Body of pancreas (tissue), 4 donors: ENCODE measurements at regions not wholly inside any gene's neighbourhood (a gene's known extent, or its start where the extent isn't known, plus 50 kb on each side); places are given as distances from the start of the nearest gene placed in this dataset.

Experiments used
- ATAC-seq: fragments of 150-250 bp; one replicate; pipeline ENCODE4 v1.9.1; 2016
- DNase-seq, 4 donors: peaks; one replicate each; pipeline ENCODE4 v3.0.0-alpha.2; 2019
- H3K27ac ChIP-seq, 4 donors: fragments of 200-600 bp; sonication (generic); 1 replicate in 3 of 4; 2 replicates in 1 of 4; pipeline versions ENCODE4 v1.5.1 to v1.6.1; 2016 to 2019; ENCODE audit warnings: mild to moderate bottlenecking in 1 of 4, mixed read lengths in 1 of 4, moderate library complexity in 1 of 4
- H3K27me3 ChIP-seq, 2 donors: fragments of 200-600 bp; sonication (generic); one replicate each; pipeline ENCODE4 v1.6.0; 2016; ENCODE audit warnings: mild to moderate bottlenecking in 1 of 2
- H3K36me3 ChIP-seq, 2 donors: fragments of 200-600 bp; sonication (generic); replicated peaks in 1 of 2; 2 replicates each; pipeline ENCODE4 v1.5.1; 2016; ENCODE audit warnings: low read depth in 2 of 2; ENCODE audit not compliant: insufficient read depth in 1 of 2
- H3K4me1 ChIP-seq: fragments of 200-600 bp; sonication (generic); one replicate; pipeline ENCODE4 v1.6.0; 2016
- H3K4me3 ChIP-seq, 2 donors: fragments of 200-600 bp; sonication (generic); 1 replicate in 1 of 2; 2 replicates in 1 of 2; pipeline ENCODE4 v1.5.1; 2016 to 2019
- H3K9me3 ChIP-seq, 3 donors: fragments of 200-600 bp; sonication (generic); 1 replicate in 2 of 3; 2 replicates in 1 of 3; pipeline ENCODE4 v1.5.1; 2016
- POLR2A ChIP-seq, 3 donors: fragments of 450-650 bp; IDR thresholded peaks; one replicate each; pipeline ENCODE4 v1.6.1; 2016; ENCODE audit warnings: antibody characterized with exemption in 3 of 3, mild to moderate bottlenecking in 2 of 3
- WGBS, 2 donors: methylation state at CpG; one replicate each; pipeline ENCODE4 v1.1.5; 2017; 5-methylcytosine and 5-hydroxymethylcytosine counted together
- intact Hi-C: fragments of 100-400 bp; cut with DNase I; formaldehyde crosslinking; loops from one replicate; pipeline ENCODE4 v1.15.1; 2023
- TF ChIP-seq, protein P1 (sequence below), 7 experiments: fragments of 450-650 bp in 4 of 7; fragments of 200-600 bp in 3 of 7; sonication (generic) in 3 of 7; IDR thresholded peaks; one replicate each; pipeline ENCODE4 v1.5.1; 2016 to 2019; ENCODE audit warnings: antibody characterized with exemption in 7 of 7

DNA sequence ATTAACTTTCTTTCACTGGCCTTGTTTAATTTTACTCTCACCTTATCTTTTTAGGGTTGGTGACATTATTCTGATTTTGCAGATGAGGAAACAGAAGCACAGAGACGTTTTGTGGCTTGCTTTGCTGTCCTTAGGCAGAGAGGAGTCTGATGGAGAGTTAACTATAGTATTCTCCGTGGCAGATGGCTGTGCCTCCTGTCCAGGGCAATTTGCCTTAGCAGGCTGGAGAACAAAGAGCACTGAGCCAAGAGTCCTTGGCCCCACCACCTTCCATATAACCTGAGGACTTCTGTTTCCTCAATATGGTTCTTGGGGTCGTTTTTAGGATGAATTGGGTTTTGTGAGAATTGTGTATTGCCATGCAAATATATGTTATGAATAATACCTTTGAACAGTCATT is 71.4 kb upstream of the BACH2 start:
- DNase-seq (no peak), ATAC-seq (no peak)
- no peak overlapping the region for H3K4me3 ChIP-seq
- peaks cover 6% of the 10 kb centered on the region for H3K4me1 ChIP-seq
- no peaks in the 10 kb centered on the region for H3K27me3 ChIP-seq
- 45 to 51% methylated on average over 3 of the region's 3 CpGs for WGBS, 2 donors
- TF ChIP-seq POLR2A (IDR thresholded peaks at IDR 0.05), result no peak
- TF ChIP-seq, protein P1, sequence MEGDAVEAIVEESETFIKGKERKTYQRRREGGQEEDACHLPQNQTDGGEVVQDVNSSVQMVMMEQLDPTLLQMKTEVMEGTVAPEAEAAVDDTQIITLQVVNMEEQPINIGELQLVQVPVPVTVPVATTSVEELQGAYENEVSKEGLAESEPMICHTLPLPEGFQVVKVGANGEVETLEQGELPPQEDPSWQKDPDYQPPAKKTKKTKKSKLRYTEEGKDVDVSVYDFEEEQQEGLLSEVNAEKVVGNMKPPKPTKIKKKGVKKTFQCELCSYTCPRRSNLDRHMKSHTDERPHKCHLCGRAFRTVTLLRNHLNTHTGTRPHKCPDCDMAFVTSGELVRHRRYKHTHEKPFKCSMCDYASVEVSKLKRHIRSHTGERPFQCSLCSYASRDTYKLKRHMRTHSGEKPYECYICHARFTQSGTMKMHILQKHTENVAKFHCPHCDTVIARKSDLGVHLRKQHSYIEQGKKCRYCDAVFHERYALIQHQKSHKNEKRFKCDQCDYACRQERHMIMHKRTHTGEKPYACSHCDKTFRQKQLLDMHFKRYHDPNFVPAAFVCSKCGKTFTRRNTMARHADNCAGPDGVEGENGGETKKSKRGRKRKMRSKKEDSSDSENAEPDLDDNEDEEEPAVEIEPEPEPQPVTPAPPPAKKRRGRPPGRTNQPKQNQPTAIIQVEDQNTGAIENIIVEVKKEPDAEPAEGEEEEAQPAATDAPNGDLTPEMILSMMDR (IDR thresholded peaks at IDR 0.05), result no peak
- H3K27ac ChIP-seq, result no peak overlapping the region
- no peaks in the 10 kb centered on the region for H3K9me3 ChIP-seq
- no peaks in the 10 kb centered on the region for H3K36me3 ChIP-seq
- intact Hi-C loops, result no loop called here

DNA sequence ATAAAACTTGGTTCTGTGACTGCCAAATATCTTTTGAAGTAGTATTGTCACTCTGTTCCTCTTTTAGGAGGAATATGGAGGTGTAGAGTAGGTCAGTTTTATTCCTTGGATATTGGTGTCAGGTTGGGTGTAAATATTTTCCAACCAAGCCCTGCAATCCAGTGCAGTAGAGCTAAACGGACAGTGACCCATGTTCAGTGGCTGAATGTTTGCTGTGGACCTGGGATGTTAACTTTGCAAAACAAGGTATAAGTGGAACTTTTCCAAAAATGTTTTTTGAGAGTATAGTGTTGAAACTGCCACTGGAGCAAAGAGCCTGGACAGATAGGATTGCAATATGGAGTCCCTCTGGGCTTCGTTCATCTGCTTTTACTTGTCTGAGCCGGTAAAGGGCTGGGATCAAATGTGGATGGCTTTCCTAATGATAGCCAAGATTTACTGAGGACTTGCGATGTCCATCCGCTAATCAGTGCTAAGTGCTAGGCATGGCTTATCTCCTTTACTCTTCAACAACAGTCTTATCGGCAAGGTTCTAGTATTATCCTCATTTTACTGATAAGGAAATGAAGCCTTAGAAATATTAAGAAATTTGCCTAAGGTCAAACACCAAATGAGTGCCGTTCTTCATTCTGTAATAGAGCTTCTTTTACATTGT is 69.0 kb upstream of the BACH2 start:
- no peaks in the 10 kb centered on the region for H3K36me3 ChIP-seq
- peaks cover 6% of the 10 kb centered on the region for H3K4me1 ChIP-seq
- ATAC-seq, result no peak
- no peak overlapping the region for H3K4me3 ChIP-seq
- intact Hi-C loops, result no loop called here
- H3K9me3 ChIP-seq, result no peaks in the 10 kb centered on the region
- no peak for DNase-seq
- H3K27ac ChIP-seq, result no peak overlapping the region
- 63 to 68% methylated on average over 7 of the region's 7 CpGs for WGBS, 2 donors
- TF ChIP-seq, protein P1 (IDR thresholded peaks at IDR 0.05), result no peak
- no peak for TF ChIP-seq POLR2A (IDR thresholded peaks at IDR 0.05)
- no peaks in the 10 kb centered on the region for H3K27me3 ChIP-seq

DNA sequence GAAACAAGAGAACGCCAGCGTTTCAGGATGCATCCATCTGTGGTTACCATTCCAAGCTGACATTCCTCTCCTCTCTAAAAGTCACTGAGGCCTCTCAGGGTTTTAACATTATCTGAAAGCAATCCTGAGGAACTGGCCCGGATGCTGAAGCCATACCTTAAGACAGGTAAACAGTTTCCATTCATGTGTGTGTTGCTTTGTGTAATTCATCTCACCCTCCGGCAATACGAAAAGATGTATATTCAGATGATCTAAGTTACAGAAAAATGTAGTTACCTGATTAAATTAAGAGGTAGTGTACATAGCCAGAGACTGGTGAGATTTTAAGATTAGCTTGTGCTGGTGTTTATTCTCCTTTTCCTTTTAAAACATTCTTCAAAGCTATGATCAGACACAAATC is 68.4 kb upstream of the BACH2 start:
- ATAC-seq (no peak), DNase-seq (no peak)
- 67 to 72% methylated on average over 5 of the region's 5 CpGs for WGBS, 2 donors
- intact Hi-C loops, result no loop called here
- TF ChIP-seq, protein P1 (IDR thresholded peaks at IDR 0.05), result no peak
- TF ChIP-seq POLR2A (IDR thresholded peaks at IDR 0.05), result no peak
- Histone ChIP-seq H3K4me3 (no peak overlapping the region), H3K9me3 (no peaks in the 10 kb centered on the region), H3K36me3 (no peaks in the 10 kb centered on the region), H3K27ac (no peak overlapping the region), H3K4me1 (peaks cover 6% of the 10 kb centered on the region), H3K27me3 (no peaks in the 10 kb centered on the region)

DNA sequence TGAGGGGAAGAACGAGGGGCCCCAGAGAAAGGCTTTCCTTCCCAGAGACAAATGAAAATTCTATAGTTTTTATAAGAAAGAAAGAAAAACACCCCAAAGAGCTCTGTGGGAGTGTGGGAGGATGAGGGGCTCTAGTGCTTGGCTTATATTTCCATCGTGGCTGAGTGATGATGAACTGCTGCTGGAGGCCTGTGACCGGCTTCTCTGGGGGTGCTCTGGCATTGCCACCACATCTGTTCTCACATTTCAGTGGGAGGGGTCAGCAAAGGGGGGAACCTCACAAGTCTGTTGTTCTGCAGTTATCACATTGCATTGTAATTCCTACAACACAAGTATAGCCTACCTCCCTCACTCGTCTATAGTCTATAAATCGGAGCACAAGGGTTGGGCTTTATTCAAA is 67.6 kb upstream of the BACH2 start:
- Histone ChIP-seq H3K9me3 (no peaks in the 10 kb centered on the region), H3K27me3 (no peaks in the 10 kb centered on the region), H3K4me1 (peaks cover 6% of the 10 kb centered on the region), H3K4me3 (no peak overlapping the region), H3K27ac (no peak overlapping the region), H3K36me3 (no peaks in the 10 kb centered on the region)
- WGBS, 2 donors, result 62 to 64% methylated on average over 5 of the region's 5 CpGs
- TF ChIP-seq, protein P1 (IDR thresholded peaks at IDR 0.05), result no peak
- no peak for TF ChIP-seq POLR2A (IDR thresholded peaks at IDR 0.05)
- DNase-seq (no peak), ATAC-seq (no peak)
- intact Hi-C loops, result no loop called here

DNA sequence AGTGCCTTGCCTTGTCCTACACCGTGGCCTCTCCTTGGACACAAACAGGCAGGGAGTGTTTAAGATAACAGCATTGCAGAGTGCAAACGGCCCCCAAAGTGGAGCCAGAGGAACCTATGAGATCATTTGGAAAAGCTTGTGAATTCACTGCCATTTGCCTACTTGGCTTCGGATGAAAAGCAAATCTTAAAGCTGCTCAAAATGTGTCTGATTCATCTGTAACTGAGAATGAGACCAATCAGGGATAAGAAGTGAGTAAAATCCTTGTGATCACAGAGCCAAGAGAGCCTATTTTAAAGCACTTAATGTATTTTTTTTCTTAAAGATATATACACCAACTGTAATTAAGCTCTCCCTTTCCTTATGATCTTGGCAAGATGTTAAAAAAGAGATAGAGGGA is 65.7 kb upstream of the BACH2 start:
- H3K9me3 ChIP-seq, result no peaks in the 10 kb centered on the region
- intact Hi-C loops, result no loop called here
- no peak overlapping the region for H3K27ac ChIP-seq
- no peaks in the 10 kb centered on the region for H3K27me3 ChIP-seq
- H3K36me3 ChIP-seq, result no peaks in the 10 kb centered on the region
- DNase-seq (no peak), ATAC-seq (no peak)
- WGBS, 2 donors, result 26 to 34% methylated on average over 3 of the region's 3 CpGs
- no peaks in the 10 kb centered on the region for H3K4me1 ChIP-seq
- no peak overlapping the region for H3K4me3 ChIP-seq
- TF ChIP-seq, protein P1 (IDR thresholded peaks at IDR 0.05), result no peak
- TF ChIP-seq POLR2A (IDR thresholded peaks at IDR 0.05), result no peak
